PC-3 (cell line): ENCODE measurements at regions not wholly inside any gene's neighbourhood (a gene's known extent, or its start where the extent isn't known, plus 50 kb on each side); places are given as distances from the start of the nearest gene placed in this dataset.

Source experiments
- ATAC-seq: fragments of 200-7000 bp; cut with Tn5 transposase; 2 replicates; pipeline ENCODE4 v1.9.1; 2020; ENCODE audit warnings: mild to moderate bottlenecking, moderate library complexity
- BruUV-seq: library from RNA; stranded (reverse); fragments of 400-500 nt; replicated peaks from 2 replicates; lab custom pipeline; 2021; lab: Mats Ljungman, UMichigan
- CTCF ChIA-PET: fragments of 300-600 bp; sonication (Branson Sonifier 250); formaldehyde crosslinking; loops from one replicate; lab custom pipeline; 2022; ENCODE audit warnings: antibody characterized with exemption; lab: Charles Lee
- POLR2A ChIA-PET: fragments of 300-600 bp; sonication (Branson Sonifier 250); formaldehyde crosslinking; loops from one replicate; lab custom pipeline; 2022; ENCODE audit warnings: antibody characterized with exemption; ENCODE audit not compliant: unreplicated experiment; lab: Charles Lee
- DNase-seq: peaks from one replicate; pipeline ENCODE4 v3.0.0-alpha.2; 2015
- H2AFZ ChIP-seq: fragments of 300-600 bp; sonication (generic); 2 replicates; pipeline ENCODE4 v1.6.0; 2016; ENCODE audit warnings: antibody characterized with exemption, low read length
- H3F3A ChIP-seq: fragments of 300-600 bp; sonication (generic); one replicate; pipeline ENCODE4 v1.6.0; 2017; ENCODE audit warnings: antibody characterized with exemption, low read length, control low read depth, mild to moderate bottlenecking; ENCODE audit not compliant: unreplicated experiment
- H3K27ac ChIP-seq: fragments of 300-600 bp; sonication (generic); 2 replicates; pipeline ENCODE4 v1.5.1; 2016; ENCODE audit warnings: mild to moderate bottlenecking, low read length
- H3K27me3 ChIP-seq: fragments of 300-600 bp; sonication (generic); 2 replicates; pipeline ENCODE4 v1.6.1; 2016; ENCODE audit warnings: low read length, mixed read lengths
- H3K36me3 ChIP-seq: fragments of 300-600 bp; sonication (generic); 2 replicates; pipeline ENCODE4 v1.6.1; 2016; ENCODE audit warnings: low read depth, mixed run types, low read length, mixed read lengths
- H3K4me1 ChIP-seq: fragments of 300-600 bp; sonication (generic); 2 replicates; pipeline ENCODE4 v1.5.1; 2016; ENCODE audit warnings: low read length; ENCODE audit not compliant: insufficient read depth
- H3K4me2 ChIP-seq: fragments of 300-600 bp; sonication (generic); 2 replicates; pipeline ENCODE4 v1.6.0; 2016; ENCODE audit warnings: low read length
- H3K4me3 ChIP-seq: fragments of 300-600 bp; sonication (generic); 2 replicates; pipeline ENCODE4 v1.5.1; 2016; ENCODE audit warnings: mild to moderate bottlenecking, low read length, mixed read lengths
- H3K79me2 ChIP-seq: fragments of 300-600 bp; sonication (generic); 2 replicates; pipeline ENCODE4 v1.6.1; 2017; ENCODE audit warnings: low read length, mixed read lengths
- H3K9ac ChIP-seq: fragments of 300-600 bp; sonication (generic); 2 replicates; pipeline ENCODE4 v1.6.0; 2016; ENCODE audit warnings: mild to moderate bottlenecking, low read length
- H3K9me2 ChIP-seq: fragments of 300-600 bp; sonication (generic); replicated peaks from 2 replicates; pipeline ENCODE4 v1.6.1; 2016; ENCODE audit warnings: mixed run types, low read length, mixed read lengths
- H3K9me3 ChIP-seq: fragments of 300-600 bp; sonication (generic); 2 replicates; pipeline ENCODE4 v1.6.1; 2016; ENCODE audit warnings: low read length, mixed read lengths
- H4K20me1 ChIP-seq: fragments of 300-600 bp; sonication (generic); 2 replicates; pipeline ENCODE4 v1.6.1; 2016; ENCODE audit warnings: low read length, mixed read lengths
- EZH2 ChIP-seq: fragments of 300-600 bp; sonication (generic); IDR thresholded peaks from one replicate; pipeline ENCODE4 v1.6.1; 2017; ENCODE audit warnings: antibody characterized with exemption, mild to moderate bottlenecking, low read length; ENCODE audit not compliant: unreplicated experiment
- EZH2phosphoT487 ChIP-seq: fragments of 300-600 bp; sonication (generic); IDR thresholded peaks from 2 replicates; pipeline ENCODE4 v1.6.1; 2018; ENCODE audit warnings: mild to moderate bottlenecking, antibody characterized with exemption, low read length, borderline replicate concordance
- intact Hi-C: fragments of 100-400 bp; cut with micrococcal nuclease; formaldehyde crosslinking; loops from 2 replicates; pipeline ENCODE4 v1.9.0; 2023
- TF ChIP-seq, protein P1 (sequence below): fragments of 300-600 bp; sonication (generic); conservative IDR thresholded peaks from 2 replicates; pipeline ENCODE4 v1.5.1; 2017; ENCODE audit warnings: antibody characterized with exemption, low read depth, mild to moderate bottlenecking, low read length

DNA sequence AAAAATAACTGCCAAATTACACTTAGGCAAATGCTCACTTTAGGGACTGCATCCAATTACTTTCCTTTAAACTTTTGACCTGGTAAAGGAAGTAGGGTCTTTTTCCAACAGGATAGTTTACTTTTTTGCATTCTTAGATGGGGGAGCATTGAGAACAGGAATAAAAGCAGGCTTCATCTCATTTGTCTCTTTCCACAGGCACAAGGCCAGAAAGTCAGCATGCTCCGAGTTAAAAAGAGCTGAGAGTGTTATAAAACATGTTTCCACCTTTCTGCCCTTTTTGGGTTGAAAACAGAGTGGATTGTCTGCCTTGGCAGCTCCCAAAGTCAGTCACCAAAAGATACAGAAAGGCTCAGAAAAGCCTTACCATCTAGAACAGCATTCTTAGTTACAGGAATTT, 404.9 kb upstream of the ALCAM start:
- H3K4me3 ChIP-seq = no peak overlapping the region
- H3K4me1 ChIP-seq = no peaks in the 10 kb centered on the region
- POLR2A ChIA-PET = no interaction called here
- no TSS peak for BruUV-seq
- no peak overlapping the region for H3K4me2 ChIP-seq
- ATAC-seq (no peak), DNase-seq (no peak)
- H2AFZ ChIP-seq = peak overlapping the region; percentile 40; the same call in 1 of the 2 replicates
- CTCF ChIA-PET = interaction anchor here (0.7 kb wide), 1 partner anchor 98 kb away, joined by 4 read pairs; no protein-coding TSS in a partner anchor
- H3K27ac ChIP-seq = no peak overlapping the region
- intact Hi-C loops = no loop called here
- H3K36me3 ChIP-seq = no peaks in the 10 kb centered on the region
- H3K9me3 ChIP-seq = no peaks in the 10 kb centered on the region
- no peaks in the 10 kb centered on the region for H4K20me1 ChIP-seq
- H3K9ac ChIP-seq = no peak overlapping the region
- TF ChIP-seq EZH2phosphoT487 = no peak
- TF ChIP-seq, protein P1, sequence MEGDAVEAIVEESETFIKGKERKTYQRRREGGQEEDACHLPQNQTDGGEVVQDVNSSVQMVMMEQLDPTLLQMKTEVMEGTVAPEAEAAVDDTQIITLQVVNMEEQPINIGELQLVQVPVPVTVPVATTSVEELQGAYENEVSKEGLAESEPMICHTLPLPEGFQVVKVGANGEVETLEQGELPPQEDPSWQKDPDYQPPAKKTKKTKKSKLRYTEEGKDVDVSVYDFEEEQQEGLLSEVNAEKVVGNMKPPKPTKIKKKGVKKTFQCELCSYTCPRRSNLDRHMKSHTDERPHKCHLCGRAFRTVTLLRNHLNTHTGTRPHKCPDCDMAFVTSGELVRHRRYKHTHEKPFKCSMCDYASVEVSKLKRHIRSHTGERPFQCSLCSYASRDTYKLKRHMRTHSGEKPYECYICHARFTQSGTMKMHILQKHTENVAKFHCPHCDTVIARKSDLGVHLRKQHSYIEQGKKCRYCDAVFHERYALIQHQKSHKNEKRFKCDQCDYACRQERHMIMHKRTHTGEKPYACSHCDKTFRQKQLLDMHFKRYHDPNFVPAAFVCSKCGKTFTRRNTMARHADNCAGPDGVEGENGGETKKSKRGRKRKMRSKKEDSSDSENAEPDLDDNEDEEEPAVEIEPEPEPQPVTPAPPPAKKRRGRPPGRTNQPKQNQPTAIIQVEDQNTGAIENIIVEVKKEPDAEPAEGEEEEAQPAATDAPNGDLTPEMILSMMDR = no peak
- H3F3A ChIP-seq = no peaks in the 10 kb centered on the region
- H3K79me2 ChIP-seq = no peaks in the 10 kb centered on the region
- H3K9me2 ChIP-seq = no peaks in the 10 kb centered on the region
- H3K27me3 ChIP-seq = no peaks in the 10 kb centered on the region

DNA sequence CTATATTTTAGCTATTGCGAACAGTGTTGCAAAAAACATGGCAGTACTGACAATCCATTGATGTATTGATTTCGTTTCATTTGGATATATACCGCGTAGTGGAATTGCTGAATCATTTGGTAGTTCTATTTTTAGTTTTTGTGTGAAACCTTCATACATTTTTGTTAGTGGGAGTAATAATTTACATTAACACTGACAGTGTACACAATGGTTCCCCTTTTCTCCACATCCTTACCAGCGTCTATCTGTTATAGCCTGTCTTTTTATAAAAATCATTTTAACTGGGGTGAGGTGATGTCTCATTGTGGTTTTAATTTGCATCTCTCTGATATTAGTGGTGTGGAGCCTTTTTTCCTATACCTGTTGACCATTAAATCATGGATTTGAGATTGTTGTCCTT, 392.4 kb upstream of the ALCAM start:
- Histone ChIP-seq H3F3A (no peaks in the 10 kb centered on the region), H4K20me1 (no peaks in the 10 kb centered on the region), H3K4me3 (no peak overlapping the region), H2AFZ (no peak overlapping the region), H3K79me2 (no peaks in the 10 kb centered on the region), H3K4me1 (no peaks in the 10 kb centered on the region), H3K9me2 (no peaks in the 10 kb centered on the region), H3K9ac (no peak overlapping the region), H3K27ac (no peak overlapping the region), H3K36me3 (no peaks in the 10 kb centered on the region), H3K27me3 (no peaks in the 10 kb centered on the region), H3K4me2 (no peak overlapping the region), H3K9me3 (0 out of 2 replicates have a peak, but pooled peaks cover 3% of the 10 kb centered on the region)
- BruUV-seq = no TSS peak
- TF ChIP-seq EZH2 = no peak
- TF ChIP-seq, protein P1 = no peak
- TF ChIP-seq EZH2phosphoT487 = no peak
- no peak for DNase-seq
- ATAC-seq = no peak
- ChIA-PET POLR2A (no interaction called here), CTCF (no interaction called here)
- intact Hi-C loops = no loop called here

DNA sequence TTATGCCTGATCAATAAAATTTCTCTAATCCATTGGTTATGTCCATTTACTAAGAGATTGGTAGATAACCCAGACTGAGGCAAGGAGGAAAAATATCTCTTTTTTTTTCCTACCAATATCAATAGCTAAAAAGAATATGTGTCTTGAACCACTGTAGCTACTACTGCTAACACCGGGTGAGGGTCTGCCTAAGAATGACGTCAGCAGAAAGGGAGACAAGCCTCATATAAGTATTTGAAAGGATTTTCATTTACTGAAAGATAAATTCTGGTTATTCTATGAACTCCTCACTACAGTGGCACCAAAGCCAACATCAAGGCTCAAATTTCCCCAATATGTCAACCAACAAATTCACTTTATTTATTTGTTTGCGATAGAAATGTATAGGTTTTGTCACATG, 389.0 kb upstream of the ALCAM start:
- CTCF ChIA-PET = no interaction called here
- 0 out of 2 replicates have a peak, but pooled peaks cover 3% of the 10 kb centered on the region for H3K9me3 ChIP-seq
- H3K36me3 ChIP-seq = no peaks in the 10 kb centered on the region
- TF ChIP-seq EZH2phosphoT487 = no peak
- TF ChIP-seq EZH2 = no peak
- TF ChIP-seq, protein P1 = no peak
- no peak overlapping the region for H3K4me3 ChIP-seq
- intact Hi-C loops = no loop called here
- no peak overlapping the region for H3K9ac ChIP-seq
- DNase-seq = no peak
- H3K79me2 ChIP-seq = no peaks in the 10 kb centered on the region
- ATAC-seq = no peak
- no peak overlapping the region for H2AFZ ChIP-seq
- no peaks in the 10 kb centered on the region for H3K27me3 ChIP-seq
- no peak overlapping the region for H3K27ac ChIP-seq
- H4K20me1 ChIP-seq = no peaks in the 10 kb centered on the region
- H3F3A ChIP-seq = no peaks in the 10 kb centered on the region
- H3K4me1 ChIP-seq = no peaks in the 10 kb centered on the region
- H3K4me2 ChIP-seq = no peak overlapping the region
- H3K9me2 ChIP-seq = no peaks in the 10 kb centered on the region
- no TSS peak for BruUV-seq
- POLR2A ChIA-PET = no interaction called here
